Fibroblast of lung (primary cell): ENCODE measurements at regions not wholly inside any gene's neighbourhood (a gene's known extent, or its start where the extent isn't known, plus 50 kb on each side); places are given as distances from the start of the nearest gene placed in this dataset.
A peak's percentile ranks its signal among the peaks of the same experiment; 100 is the strongest.

Experiments used
- DNase-seq, 2 donors: peaks; one replicate each; pipeline versions ENCODE4 v3.0.0 to v3.0.0-alpha.2; 2010; ENCODE audit warnings: low read depth in 2 of 2
- H2AFZ ChIP-seq: 2 replicates; pipeline ENCODE4 v1.5.1; 2012; ENCODE audit warnings: low read length, control low read depth, inconsistent platforms
- H3K27ac ChIP-seq: 2 replicates; pipeline ENCODE4 v1.5.1; 2011; ENCODE audit warnings: low read length, control low read depth; ENCODE audit not compliant: insufficient read depth
- H3K27me3 ChIP-seq: 2 replicates; pipeline ENCODE4 v1.5.1; 2011; ENCODE audit warnings: mild to moderate bottlenecking, low read length; ENCODE audit not compliant: control insufficient read depth, insufficient read depth
- H3K36me3 ChIP-seq: 2 replicates; pipeline ENCODE4 v1.5.1; 2011; ENCODE audit warnings: low read length; ENCODE audit not compliant: control insufficient read depth, insufficient read depth
- H3K4me1 ChIP-seq: 2 replicates; pipeline ENCODE4 v1.5.1; 2011; ENCODE audit warnings: low read length; ENCODE audit not compliant: control insufficient read depth, insufficient read depth; ENCODE audit errors: extremely low read depth
- H3K4me2 ChIP-seq: 2 replicates; pipeline ENCODE4 v1.5.1; 2011; ENCODE audit warnings: low read length, control low read depth; ENCODE audit not compliant: insufficient read depth; ENCODE audit errors: extremely low read depth
- H3K4me3 ChIP-seq, 4 experiments: fragments of 200-600 bp in 1 of 4; sonication (generic) in 1 of 4; replicated peaks in 1 of 4; 2 replicates each; pipeline ENCODE4 v1.5.1; 2011 to 2016; ENCODE audit warnings: low read length in 4 of 4, low read depth in 3 of 4, mild to moderate bottlenecking in 3 of 4, control low read depth in 2 of 4, inconsistent platforms in 1 of 4, mixed read lengths in 1 of 4; ENCODE audit not compliant: insufficient read depth in 1 of 4; ENCODE audit errors: control extremely low read depth in 1 of 4
- H3K79me2 ChIP-seq: 2 replicates; pipeline ENCODE4 v1.5.1; 2012; ENCODE audit warnings: mild to moderate bottlenecking, low read length, inconsistent platforms; ENCODE audit not compliant: control insufficient read depth, insufficient read depth
- H3K9ac ChIP-seq: 2 replicates; pipeline ENCODE4 v1.5.1; 2011; ENCODE audit warnings: mild to moderate bottlenecking, low read length, control low read depth; ENCODE audit not compliant: insufficient read depth
- H3K9me3 ChIP-seq: 2 replicates; pipeline ENCODE4 v1.5.1; 2012; ENCODE audit warnings: low read depth, low read length; ENCODE audit not compliant: control insufficient read depth, insufficient read depth
- H4K20me1 ChIP-seq: 2 replicates; pipeline ENCODE4 v1.5.1; 2011; ENCODE audit warnings: low read length; ENCODE audit not compliant: control insufficient read depth, insufficient read depth; ENCODE audit errors: extremely low read depth
- CTCF ChIP-seq, 2 donors: IDR thresholded peaks in 1 of 2; conservative IDR thresholded peaks in 1 of 2; 1 replicate in 1 of 2; 2 replicates in 1 of 2; pipeline ENCODE4 v1.5.1; 2011 to 2012; ENCODE audit warnings: low read length in 2 of 2, control low read depth in 1 of 2, inconsistent platforms in 1 of 2, low read depth in 1 of 2, mild to moderate bottlenecking in 1 of 2
- EZH2 ChIP-seq: IDR thresholded peaks from 2 replicates; pipeline ENCODE4 v1.5.1; 2012; ENCODE audit warnings: low read length, control low read depth, mild to moderate bottlenecking; ENCODE audit errors: missing control alignments

GRCh38 chr4:122541996-122542395 lies 78.9 kb downstream of the IL21 start:
- H3K4me2 ChIP-seq, result no peak overlapping the region
- H3K27me3 ChIP-seq, result no peaks in the 10 kb centered on the region
- no peak overlapping the region for H3K27ac ChIP-seq
- no peaks in the 10 kb centered on the region for H3K9me3 ChIP-seq
- H2AFZ ChIP-seq, result no peak overlapping the region
- H3K4me1 ChIP-seq, result peaks cover 2% of the 10 kb centered on the region
- H3K9ac ChIP-seq, result no peak overlapping the region
- H3K79me2 ChIP-seq, result no peaks in the 10 kb centered on the region
- no peaks in the 10 kb centered on the region for H4K20me1 ChIP-seq
- TF ChIP-seq CTCF (conservative IDR thresholded peaks at IDR 0.05 in 1 of 2, IDR thresholded peaks at IDR 0.05 in 1 of 2; ENCODE audit: low read depth in 1 of 2, low read length in 2 of 2) (no peak), EZH2 (no peak)
- H3K36me3 ChIP-seq, result no peaks in the 10 kb centered on the region
- no peak for DNase-seq
- H3K4me3 ChIP-seq, result no peak overlapping the region

- Histone ChIP-seq H3K4me1 (peaks cover 2% of the 10 kb centered on the region), H3K79me2 (no peaks in the 10 kb centered on the region), H3K4me3 (no peak overlapping the region), H3K36me3 (no peaks in the 10 kb centered on the region), H3K9me3 (no peaks in the 10 kb centered on the region), H4K20me1 (no peaks in the 10 kb centered on the region), H3K27me3 (no peaks in the 10 kb centered on the region), H2AFZ (no peak overlapping the region), H3K9ac (no peak overlapping the region), H3K4me2 (no peak overlapping the region), H3K27ac (no peak overlapping the region)
- TF ChIP-seq EZH2 (no peak), CTCF (conservative IDR thresholded peaks at IDR 0.05 in 1 of 2, IDR thresholded peaks at IDR 0.05 in 1 of 2; ENCODE audit: low read depth in 1 of 2, low read length in 2 of 2) (no peak)
- DNase-seq, result no peak
Measured at GRCh38 chr4:122540838-122541237, 80.0 kb downstream of the IL21 start.

GRCh38 chr4:122539861-122540465 lies 80.9 kb downstream of the IL21 start:
- TF ChIP-seq CTCF (conservative IDR thresholded peaks at IDR 0.05 in 1 of 2, IDR thresholded peaks at IDR 0.05 in 1 of 2; ENCODE audit: low read depth in 1 of 2, low read length in 2 of 2) (no peak), EZH2 (no peak)
- peaks cover 2% of the 10 kb centered on the region for H3K4me1 ChIP-seq
- H3K9me3 ChIP-seq, result no peaks in the 10 kb centered on the region
- H3K4me3 ChIP-seq, result no peak overlapping the region
- DNase-seq, result peak in 1 of 2 donors; percentile 63
- H2AFZ ChIP-seq, result no peak overlapping the region
- no peaks in the 10 kb centered on the region for H3K36me3 ChIP-seq
- no peaks in the 10 kb centered on the region for H4K20me1 ChIP-seq
- no peak overlapping the region for H3K27ac ChIP-seq
- no peaks in the 10 kb centered on the region for H3K79me2 ChIP-seq
- H3K27me3 ChIP-seq, result no peaks in the 10 kb centered on the region
- H3K4me2 ChIP-seq, result no peak overlapping the region
- no peak overlapping the region for H3K9ac ChIP-seq
